ENCODE measurements at regions not wholly inside any gene's neighbourhood (a gene's known extent, or its start where the extent isn't known, plus 50 kb on each side); places are given as distances from the start of the nearest gene placed in this dataset.

- TF ChIP-seq MGA (IDR thresholded peaks at IDR 0.05): no peak
- no peak for TF ChIP-seq ELF4 (CRISPR knock-in tag; IDR thresholded peaks at IDR 0.05)
- no peak for TF ChIP-seq POLR2B (IDR thresholded peaks at IDR 0.05; ENCODE audit: low read depth, partially characterized antibody)
- TF ChIP-seq POLR2AphosphoS5 (IDR thresholded peaks at IDR 0.05; ENCODE audit: control insufficient read depth, insufficient read depth, low read depth, low read length): no peak
Observed at GRCh38 chr1:193426061-193426460, 239.6 kb upstream of the B3GALT2 start (continued).

Measured in K562 (cell line).